Esophagus muscularis mucosa (tissue), 4 donors: ENCODE measurements at regions not wholly inside any gene's neighbourhood (a gene's known extent, or its start where the extent isn't known, plus 50 kb on each side); places are given as distances from the start of the nearest gene placed in this dataset.

Source experiments
- DNase-seq: peaks from one replicate; pipeline ENCODE4 v3.0.0-alpha.2; 2017; ENCODE audit errors: extremely low spot score
- H3K27ac ChIP-seq, 4 donors: fragments of 200-600 bp; sonication (generic); replicated peaks in 1 of 4; 1 replicate in 3 of 4; 2 replicates in 1 of 4; pipeline ENCODE4 v1.5.1; 2016 to 2019; ENCODE audit warnings: mild to moderate bottlenecking in 1 of 4
- H3K27me3 ChIP-seq, 4 donors: fragments of 200-600 bp; sonication (generic); one replicate each; pipeline versions ENCODE4 v1.5.1 to v1.6.0; 2016 to 2019
- H3K36me3 ChIP-seq, 4 donors: fragments of 200-600 bp; sonication (generic); one replicate each; pipeline ENCODE4 v1.5.1; 2016 to 2019
- H3K4me1 ChIP-seq, 4 donors: fragments of 200-600 bp; sonication (generic); one replicate each; pipeline ENCODE4 v1.5.1; 2016 to 2019
- H3K4me3 ChIP-seq, 4 donors: fragments of 200-600 bp; sonication (generic); 1 replicate in 2 of 4; 2 replicates in 2 of 4; pipeline ENCODE4 v1.5.1; 2016 to 2019; ENCODE audit warnings: mild to moderate bottlenecking in 4 of 4, moderate library complexity in 1 of 4
- H3K9me3 ChIP-seq, 4 donors: fragments of 200-600 bp; sonication (generic); 1 replicate in 3 of 4; 2 replicates in 1 of 4; pipeline ENCODE4 v1.5.1; 2016 to 2019
- EP300 ChIP-seq: sonication (generic); formaldehyde crosslinking; IDR thresholded peaks from one replicate; pipeline ENCODE4 v1.6.1; 2017; ENCODE audit warnings: antibody characterized with exemption
- POLR2A ChIP-seq: fragments of 450-650 bp; IDR thresholded peaks from one replicate; pipeline ENCODE4 v1.6.1; 2017; ENCODE audit warnings: antibody characterized with exemption, moderate library complexity, mild to moderate bottlenecking, low read depth
- POLR2AphosphoS5 ChIP-seq, 2 donors: sonication (generic); formaldehyde crosslinking; IDR thresholded peaks; one replicate each; pipeline ENCODE4 v1.6.1; 2017; ENCODE audit warnings: antibody characterized with exemption in 2 of 2
- WGBS: methylation state at CpG from one replicate; pipeline ENCODE4 v1.1.5; 2018; 5-methylcytosine and 5-hydroxymethylcytosine counted together
- intact Hi-C: fragments of 100-400 bp; cut with DNase I; formaldehyde crosslinking; loops from one replicate; pipeline ENCODE4 v1.15.1; 2023
- small RNA-seq, 3 donors: library from RNA; depleted of rRNA; stranded (forward); fragments of <200 nt; gene quantifications; one replicate each; pipeline ENCODE3, GENCODE V24; 2016
- TF ChIP-seq, protein P1 (sequence below), 3 experiments: fragments of 200-600 bp in 2 of 3; fragments of 450-650 bp in 1 of 3; sonication (generic) in 2 of 3; IDR thresholded peaks; one replicate each; pipeline ENCODE4 v1.5.1; 2017 to 2019; ENCODE audit warnings: antibody characterized with exemption in 3 of 3, mild to moderate bottlenecking in 2 of 3, moderate library complexity in 1 of 3

DNA sequence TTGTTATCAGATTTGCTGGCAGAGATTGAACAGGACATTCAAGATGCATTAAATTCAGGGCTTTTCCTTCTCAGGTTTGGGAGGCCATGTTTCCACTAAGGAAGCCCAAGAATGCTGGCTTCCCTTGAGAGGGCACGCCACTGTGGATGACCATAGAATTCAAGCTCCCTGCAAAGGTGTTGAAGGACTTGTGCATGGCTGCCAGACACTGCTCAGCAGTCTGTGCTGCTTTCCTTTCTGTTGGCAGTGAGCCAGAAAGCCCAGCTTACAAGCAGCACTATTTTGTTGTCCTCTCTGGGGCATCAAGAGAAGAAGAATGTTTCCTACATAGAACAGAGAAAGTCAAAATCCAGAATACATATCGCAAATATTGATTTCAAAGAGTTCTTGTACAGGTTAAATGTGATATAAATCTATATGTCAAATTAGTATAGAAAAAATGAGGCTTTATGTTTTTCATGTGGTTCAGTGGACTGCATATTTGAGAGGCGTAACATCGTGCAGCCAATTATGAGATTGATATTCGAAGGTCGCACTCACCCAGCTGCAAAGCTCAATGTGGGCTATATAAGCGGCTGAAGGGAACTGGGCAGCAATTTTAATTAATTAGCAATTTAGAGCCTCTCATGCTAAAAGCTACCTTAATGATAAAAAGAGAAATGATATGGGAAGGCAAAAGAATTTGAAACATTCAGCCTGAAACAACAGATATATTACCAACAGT, 103.1 kb upstream of the ISL1 start:
- no peak overlapping the region for H3K27ac ChIP-seq
- WGBS: 65% methylated on average over 7 of the region's 7 CpGs
- no peaks in the 10 kb centered on the region for H3K4me1 ChIP-seq
- peaks cover 0 to 6% (median 0%) of the 10 kb centered on the region in 4 donors for H3K27me3 ChIP-seq
- no peak for DNase-seq
- no peak overlapping the region for H3K4me3 ChIP-seq
- no peaks in the 10 kb centered on the region for H3K9me3 ChIP-seq
- no peak for TF ChIP-seq EP300
- no peak for TF ChIP-seq POLR2AphosphoS5 (IDR thresholded peaks at IDR 0.05)
- TF ChIP-seq POLR2A: no peak
- TF ChIP-seq, protein P1, sequence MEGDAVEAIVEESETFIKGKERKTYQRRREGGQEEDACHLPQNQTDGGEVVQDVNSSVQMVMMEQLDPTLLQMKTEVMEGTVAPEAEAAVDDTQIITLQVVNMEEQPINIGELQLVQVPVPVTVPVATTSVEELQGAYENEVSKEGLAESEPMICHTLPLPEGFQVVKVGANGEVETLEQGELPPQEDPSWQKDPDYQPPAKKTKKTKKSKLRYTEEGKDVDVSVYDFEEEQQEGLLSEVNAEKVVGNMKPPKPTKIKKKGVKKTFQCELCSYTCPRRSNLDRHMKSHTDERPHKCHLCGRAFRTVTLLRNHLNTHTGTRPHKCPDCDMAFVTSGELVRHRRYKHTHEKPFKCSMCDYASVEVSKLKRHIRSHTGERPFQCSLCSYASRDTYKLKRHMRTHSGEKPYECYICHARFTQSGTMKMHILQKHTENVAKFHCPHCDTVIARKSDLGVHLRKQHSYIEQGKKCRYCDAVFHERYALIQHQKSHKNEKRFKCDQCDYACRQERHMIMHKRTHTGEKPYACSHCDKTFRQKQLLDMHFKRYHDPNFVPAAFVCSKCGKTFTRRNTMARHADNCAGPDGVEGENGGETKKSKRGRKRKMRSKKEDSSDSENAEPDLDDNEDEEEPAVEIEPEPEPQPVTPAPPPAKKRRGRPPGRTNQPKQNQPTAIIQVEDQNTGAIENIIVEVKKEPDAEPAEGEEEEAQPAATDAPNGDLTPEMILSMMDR (IDR thresholded peaks at IDR 0.05): no peak
- no peaks in the 10 kb centered on the region for H3K36me3 ChIP-seq
- intact Hi-C loops: no loop called here

DNA sequence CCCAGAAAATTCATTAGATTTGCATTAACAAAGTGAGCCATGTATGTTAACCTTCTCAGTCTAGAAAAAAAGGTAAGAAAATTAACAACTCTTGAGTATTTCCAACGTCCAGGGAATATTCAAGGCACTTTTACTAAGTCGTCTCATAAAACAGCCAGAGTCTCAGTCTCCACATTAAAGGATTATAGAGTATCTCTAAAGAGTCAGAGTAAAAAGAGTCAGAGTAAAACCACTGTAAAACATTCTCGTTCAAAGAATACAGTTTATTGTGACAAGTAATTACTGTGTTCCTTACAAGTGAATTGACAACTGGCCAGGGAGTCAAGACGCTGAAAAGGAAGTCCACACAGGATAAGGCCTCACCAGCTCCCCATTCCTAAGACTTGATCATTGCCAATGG, 97.2 kb upstream of the ISL1 start:
- Histone ChIP-seq H3K27ac (no peak overlapping the region), H3K4me1 (no peaks in the 10 kb centered on the region), H3K9me3 (no peaks in the 10 kb centered on the region), H3K36me3 (no peaks in the 10 kb centered on the region), H3K4me3 (no peak overlapping the region), H3K27me3 (no peaks in the 10 kb centered on the region)
- 67% methylated on average over 4 of the region's 4 CpGs for WGBS
- TF ChIP-seq POLR2A (no peak), POLR2AphosphoS5 (IDR thresholded peaks at IDR 0.05) (no peak), EP300 (no peak)
- TF ChIP-seq, protein P1 (IDR thresholded peaks at IDR 0.05): no peak
- DNase-seq: no peak
- intact Hi-C loops: no loop called here

DNA sequence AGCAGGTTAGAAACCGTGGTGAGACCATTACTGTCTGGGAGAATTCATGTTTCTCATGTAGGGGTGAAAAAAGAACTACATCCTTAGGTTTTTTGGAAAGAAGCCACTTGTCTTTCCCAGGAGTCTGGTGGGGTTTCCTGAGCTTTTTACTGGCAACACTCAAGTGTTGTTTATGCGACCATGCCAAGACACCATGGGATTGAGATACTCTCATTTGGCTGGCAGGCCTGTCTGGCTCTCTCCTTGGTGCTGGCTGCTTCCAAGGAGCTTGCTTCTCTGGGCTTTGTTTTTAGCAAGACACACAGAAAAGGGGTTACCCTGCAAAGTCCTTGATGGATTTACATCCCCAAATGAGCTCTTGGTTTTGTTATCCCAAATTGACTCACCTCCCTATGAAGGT, 80.9 kb upstream of the ISL1 start:
- Histone ChIP-seq H3K4me1 (no peaks in the 10 kb centered on the region), H3K36me3 (no peaks in the 10 kb centered on the region), H3K27me3 (no peaks in the 10 kb centered on the region), H3K4me3 (no peak overlapping the region), H3K27ac (no peak overlapping the region), H3K9me3 (peaks cover 0 to 10% (median 2%) of the 10 kb centered on the region in 4 donors)
- TF ChIP-seq EP300: no peak
- 50% methylated on average over 2 of the region's 2 CpGs for WGBS
- intact Hi-C loops: no loop called here
- DNase-seq: no peak

DNA sequence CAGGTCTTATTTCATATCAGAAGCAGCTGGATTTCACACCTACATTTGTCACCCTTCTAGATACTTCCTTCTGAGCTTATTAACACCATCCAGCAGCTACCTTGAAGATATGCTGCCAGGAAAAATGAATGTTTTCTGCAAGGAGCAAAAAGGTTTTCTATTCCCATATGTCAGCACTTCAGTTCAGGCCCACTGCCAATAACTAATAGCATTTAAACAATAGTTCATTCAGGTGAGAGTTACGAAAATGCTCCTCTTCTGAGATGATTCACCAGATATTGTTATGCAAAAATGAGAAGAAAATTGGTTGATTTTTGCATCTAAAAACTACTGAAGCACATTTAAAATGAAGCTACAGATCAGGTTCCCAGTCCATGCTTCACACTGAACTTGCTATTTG, 56.4 kb upstream of the ISL1 start:
- intact Hi-C loops: no loop called here
- DNase-seq: no peak
- no peak overlapping the region for H3K4me3 ChIP-seq
- TF ChIP-seq, protein P1 (IDR thresholded peaks at IDR 0.05): no peak
- no peak for TF ChIP-seq POLR2AphosphoS5 (IDR thresholded peaks at IDR 0.05)
- WGBS: 40% methylated on average over 1 of the region's 1 CpG
- H3K9me3 ChIP-seq: no peaks in the 10 kb centered on the region
- no peaks in the 10 kb centered on the region for H3K27me3 ChIP-seq
- H3K36me3 ChIP-seq: no peaks in the 10 kb centered on the region
- H3K4me1 ChIP-seq: no peaks in the 10 kb centered on the region
- H3K27ac ChIP-seq: no peak overlapping the region

Small RNA genes in the stretch of these regions (small RNA-seq; reads per million reads assigned to genes)
- gene AC022441.3 (0 reads per million in 3 donors), gene RNU6-1296P (0 reads per million in 3 donors), gene RNU6-480P (0 reads per million in 3 donors)
